ENCODE measurements at regions not wholly inside any gene's neighbourhood (a gene's known extent, or its start where the extent isn't known, plus 50 kb on each side); places are given as distances from the start of the nearest gene placed in this dataset.

DNA sequence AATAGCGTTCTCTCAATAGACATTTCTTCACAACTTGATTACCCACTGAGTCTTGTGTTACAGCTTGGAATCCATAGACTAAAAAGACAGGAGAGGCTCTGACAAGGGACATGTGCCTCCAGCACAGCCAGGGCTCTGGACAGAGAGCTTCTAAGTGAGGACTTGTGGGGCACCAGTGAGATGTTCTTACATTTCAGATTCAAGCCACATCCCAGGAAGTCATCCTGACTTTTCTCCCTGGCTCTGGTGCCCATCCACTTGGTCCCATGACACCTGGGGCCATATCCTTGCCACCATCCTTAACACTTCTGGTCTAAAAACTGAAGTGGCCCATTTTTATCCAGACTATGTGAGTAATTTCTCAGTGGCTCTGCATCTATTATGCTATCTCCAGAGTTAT lies 440.1 kb downstream of the TCERG1L start:
- Histone ChIP-seq H3K9me3 (no peaks in the 10 kb centered on the region), H3K27ac (no peak overlapping the region), H3K4me3 (no peak overlapping the region), H3K4me1 (no peaks in the 10 kb centered on the region), H3K36me3 (no peaks in the 10 kb centered on the region), H3K27me3 (peaks cover 0 to 18% (median 0%) of the 10 kb centered on the region in 4 donors)
- WGBS, 2 donors = 58 to 71% methylated on average over 1 of the region's 1 CpG
- DNase-seq = no peak
- intact Hi-C loops (cut with DNase I) = no loop called here
- TF ChIP-seq, protein P1, sequence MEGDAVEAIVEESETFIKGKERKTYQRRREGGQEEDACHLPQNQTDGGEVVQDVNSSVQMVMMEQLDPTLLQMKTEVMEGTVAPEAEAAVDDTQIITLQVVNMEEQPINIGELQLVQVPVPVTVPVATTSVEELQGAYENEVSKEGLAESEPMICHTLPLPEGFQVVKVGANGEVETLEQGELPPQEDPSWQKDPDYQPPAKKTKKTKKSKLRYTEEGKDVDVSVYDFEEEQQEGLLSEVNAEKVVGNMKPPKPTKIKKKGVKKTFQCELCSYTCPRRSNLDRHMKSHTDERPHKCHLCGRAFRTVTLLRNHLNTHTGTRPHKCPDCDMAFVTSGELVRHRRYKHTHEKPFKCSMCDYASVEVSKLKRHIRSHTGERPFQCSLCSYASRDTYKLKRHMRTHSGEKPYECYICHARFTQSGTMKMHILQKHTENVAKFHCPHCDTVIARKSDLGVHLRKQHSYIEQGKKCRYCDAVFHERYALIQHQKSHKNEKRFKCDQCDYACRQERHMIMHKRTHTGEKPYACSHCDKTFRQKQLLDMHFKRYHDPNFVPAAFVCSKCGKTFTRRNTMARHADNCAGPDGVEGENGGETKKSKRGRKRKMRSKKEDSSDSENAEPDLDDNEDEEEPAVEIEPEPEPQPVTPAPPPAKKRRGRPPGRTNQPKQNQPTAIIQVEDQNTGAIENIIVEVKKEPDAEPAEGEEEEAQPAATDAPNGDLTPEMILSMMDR (IDR thresholded peaks at IDR 0.05) = no peak
- TF ChIP-seq POLR2A (IDR thresholded peaks at IDR 0.05) = no peak

DNA sequence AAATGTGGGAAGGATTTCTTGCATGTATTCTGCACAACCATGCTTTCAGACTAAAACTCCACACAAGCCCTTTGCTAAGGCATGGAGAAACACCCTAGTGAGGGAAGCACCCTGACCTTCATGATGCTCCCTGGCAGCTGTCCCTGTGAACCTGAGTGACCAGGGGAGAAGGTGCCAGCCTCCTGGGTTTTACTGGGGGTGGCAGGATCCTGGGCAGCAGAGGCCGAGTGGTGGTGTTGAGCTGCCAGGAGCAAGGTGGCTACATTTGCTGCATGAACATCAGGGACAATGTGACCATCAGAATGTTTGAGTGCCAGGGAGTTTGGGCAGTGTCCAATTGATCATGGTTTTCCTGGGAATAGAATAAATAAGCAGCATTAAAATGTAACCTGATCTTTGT lies 437.9 kb downstream of the TCERG1L start:
- WGBS, 2 donors = 75 to 80% methylated on average over 1 of the region's 1 CpG
- Histone ChIP-seq H3K9me3 (no peaks in the 10 kb centered on the region), H3K27me3 (peaks cover 0 to 12% (median 0%) of the 10 kb centered on the region in 4 donors), H3K36me3 (no peaks in the 10 kb centered on the region), H3K27ac (no peak overlapping the region), H3K4me3 (no peak overlapping the region), H3K4me1 (no peaks in the 10 kb centered on the region)
- TF ChIP-seq, protein P1 (IDR thresholded peaks at IDR 0.05) = no peak
- no peak for TF ChIP-seq POLR2A (IDR thresholded peaks at IDR 0.05)
- DNase-seq = no peak
- intact Hi-C loops (cut with DNase I) = no loop called here

DNA sequence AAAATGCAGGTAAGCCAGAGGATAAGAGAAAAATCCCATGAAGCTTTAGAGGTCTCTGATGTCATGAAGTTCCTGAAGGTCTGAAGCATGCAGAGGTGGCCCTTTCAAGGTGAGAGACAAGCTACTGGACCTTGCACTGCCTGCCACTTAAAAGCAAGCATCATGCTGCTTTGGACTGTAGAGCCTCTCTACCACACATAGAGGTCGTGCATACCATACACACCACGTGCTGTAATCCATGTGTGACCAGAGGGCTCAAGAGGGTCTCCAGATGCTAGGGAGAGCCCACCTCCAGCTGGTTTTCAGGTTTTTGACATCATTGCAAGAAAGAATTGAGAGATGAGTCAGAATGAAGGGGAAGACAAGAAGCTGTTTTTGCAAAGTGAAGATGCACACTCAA lies 436.4 kb downstream of the TCERG1L start:
- Histone ChIP-seq H3K27me3 (peaks cover 0 to 12% (median 0%) of the 10 kb centered on the region in 4 donors), H3K9me3 (no peaks in the 10 kb centered on the region), H3K4me3 (no peak overlapping the region), H3K36me3 (no peaks in the 10 kb centered on the region), H3K4me1 (no peaks in the 10 kb centered on the region), H3K27ac (no peak overlapping the region)
- WGBS, 2 donors = 50 to 67% methylated on average over 2 of the region's 2 CpGs
- no peak for DNase-seq
- intact Hi-C loops (cut with DNase I) = no loop called here
- TF ChIP-seq POLR2A (IDR thresholded peaks at IDR 0.05) = no peak
- TF ChIP-seq, protein P1 (IDR thresholded peaks at IDR 0.05) = no peak

DNA sequence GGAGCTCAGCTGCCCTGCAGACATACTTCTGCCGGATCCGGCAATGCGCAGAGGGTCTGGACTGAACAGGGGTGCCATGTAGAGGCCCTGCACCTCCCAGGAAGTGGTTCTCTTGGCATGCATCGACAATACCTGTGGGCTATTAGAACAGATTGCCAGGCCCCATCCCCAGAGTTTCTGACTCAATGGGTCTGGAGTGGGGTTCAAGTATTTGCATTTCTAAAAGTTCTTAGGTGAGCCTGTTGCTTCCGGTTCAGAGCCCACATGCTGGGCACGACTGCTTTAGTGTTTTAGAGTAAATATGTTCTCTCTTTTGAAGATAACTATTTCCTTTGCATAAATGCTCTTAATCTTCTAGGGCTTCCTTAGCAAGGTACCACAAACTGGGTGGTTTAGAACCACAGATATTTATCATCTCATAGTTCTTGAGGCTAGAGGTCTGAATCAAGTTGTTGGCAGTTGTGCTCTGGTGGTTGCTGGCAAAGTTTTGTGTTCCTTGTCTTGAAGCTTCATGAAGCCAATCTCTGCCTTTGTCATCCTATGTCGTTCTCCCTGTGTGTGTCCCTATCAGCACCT lies 435.5 kb downstream of the TCERG1L start:
- no peaks in the 10 kb centered on the region for H3K36me3 ChIP-seq
- no peak for DNase-seq
- intact Hi-C loops (cut with DNase I) = no loop called here
- H3K27me3 ChIP-seq = peaks cover 0 to 12% (median 0%) of the 10 kb centered on the region in 4 donors
- no peak overlapping the region for H3K27ac ChIP-seq
- 47 to 74% methylated on average over 2 to 7 of the region's 7 CpGs for WGBS, 2 donors
- TF ChIP-seq, protein P1 (IDR thresholded peaks at IDR 0.05) = no peak
- no peak for TF ChIP-seq POLR2A (IDR thresholded peaks at IDR 0.05)
- H3K9me3 ChIP-seq = no peaks in the 10 kb centered on the region
- H3K4me3 ChIP-seq = no peak overlapping the region
- no peaks in the 10 kb centered on the region for H3K4me1 ChIP-seq

DNA sequence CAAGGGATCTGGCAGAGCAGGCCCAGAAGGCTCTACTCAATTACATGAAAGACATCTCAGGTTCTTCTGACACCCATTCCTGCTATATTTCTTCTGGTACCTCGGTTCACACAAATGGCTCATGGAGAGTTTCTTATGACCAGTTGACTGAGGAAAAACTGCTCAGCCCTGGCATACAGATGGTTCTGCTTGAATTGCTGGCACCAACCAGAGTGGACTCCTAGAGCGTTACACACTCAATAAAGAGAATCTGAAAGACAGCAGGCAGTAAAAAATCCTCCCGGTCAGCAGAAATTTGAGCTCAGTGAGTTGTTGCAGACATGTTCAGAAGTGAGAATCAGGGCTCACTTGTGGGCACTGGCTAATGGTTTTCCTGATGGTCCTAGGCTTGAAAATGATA lies 434.4 kb downstream of the TCERG1L start:
- no peaks in the 10 kb centered on the region for H3K4me1 ChIP-seq
- DNase-seq = no peak
- no peak for TF ChIP-seq POLR2A (IDR thresholded peaks at IDR 0.05)
- TF ChIP-seq, protein P1 (IDR thresholded peaks at IDR 0.05) = no peak
- WGBS, 2 donors = 82% methylated on average over 1 to 3 of the region's 3 CpGs
- no peaks in the 10 kb centered on the region for H3K36me3 ChIP-seq
- no peaks in the 10 kb centered on the region for H3K9me3 ChIP-seq
- peaks cover 0 to 8% (median 0%) of the 10 kb centered on the region in 4 donors for H3K27me3 ChIP-seq
- intact Hi-C loops (cut with DNase I) = no loop called here
- H3K4me3 ChIP-seq = no peak overlapping the region
- no peak overlapping the region for H3K27ac ChIP-seq
